A549 (cell line): ENCODE measurements at regions not wholly inside any gene's neighbourhood (a gene's known extent, or its start where the extent isn't known, plus 50 kb on each side); places are given as distances from the start of the nearest gene placed in this dataset.

Experiments used
- CTCF ChIP-seq: fragments of >200 bp; sonication (Bioruptor Twin); formaldehyde crosslinking; IDR thresholded peaks from 3 replicates; pipeline ENCODE4 v1.5.1; 2016
- E2F6 ChIP-seq: IDR thresholded peaks from 2 replicates; pipeline ENCODE4 v1.6.1; 2012; ENCODE audit warnings: low read depth, borderline replicate concordance
- ELK1 ChIP-seq: fragments of 150-350 bp; IDR thresholded peaks from 2 replicates; pipeline ENCODE4 v1.6.1; 2014; ENCODE audit warnings: low read depth, mild to moderate bottlenecking, low read length
- HOXA7 ChIP-seq: fragments of 250-450 bp; sonication (Bioruptor Pico); IDR thresholded peaks from 2 replicates; pipeline ENCODE4 v1.5.0; 2020; ENCODE audit warnings: mild to moderate bottlenecking, moderate library complexity
- MYC ChIP-seq: IDR thresholded peaks from 2 replicates; pipeline ENCODE4 v1.6.1; 2012; ENCODE audit warnings: mild to moderate bottlenecking, inconsistent platforms, low read length, improper control_type of control experiment, borderline replicate concordance
- PHF8 ChIP-seq: fragments of 200-600 bp; sonication (generic); IDR thresholded peaks from 2 replicates; pipeline ENCODE4 v1.6.1; 2016; ENCODE audit warnings: low read depth, mild to moderate bottlenecking, antibody characterized with exemption, moderate library complexity, borderline replicate concordance
- POLR2A ChIP-seq: IDR thresholded peaks from 2 replicates; pipeline ENCODE4 v1.6.1; 2012; ENCODE audit warnings: mild to moderate bottlenecking, low read length
- ZFP36 ChIP-seq: fragments of 450-650 bp; IDR thresholded peaks from 2 replicates; pipeline ENCODE4 v1.6.1; 2014; ENCODE audit warnings: borderline replicate concordance; ENCODE audit not compliant: partially characterized antibody

- TF ChIP-seq CTCF (no peak), ELK1 (no peak), ZFP36 (no peak), E2F6 (no peak), PHF8 (no peak), POLR2A (no peak), HOXA7 (no peak), MYC (no peak)
Observed at GRCh38 chr17:73835605-73836004, 191.4 kb upstream of the SDK2 start.
